ENCODE measurements at regions not wholly inside any gene's neighbourhood (a gene's known extent, or its start where the extent isn't known, plus 50 kb on each side); places are given as distances from the start of the nearest gene placed in this dataset.
"Not testable (repeated sequence)": the region's sequence is repeated elsewhere in the genome, so short reads cannot be mapped to it uniquely, and the experiment has no call there.

DNA sequence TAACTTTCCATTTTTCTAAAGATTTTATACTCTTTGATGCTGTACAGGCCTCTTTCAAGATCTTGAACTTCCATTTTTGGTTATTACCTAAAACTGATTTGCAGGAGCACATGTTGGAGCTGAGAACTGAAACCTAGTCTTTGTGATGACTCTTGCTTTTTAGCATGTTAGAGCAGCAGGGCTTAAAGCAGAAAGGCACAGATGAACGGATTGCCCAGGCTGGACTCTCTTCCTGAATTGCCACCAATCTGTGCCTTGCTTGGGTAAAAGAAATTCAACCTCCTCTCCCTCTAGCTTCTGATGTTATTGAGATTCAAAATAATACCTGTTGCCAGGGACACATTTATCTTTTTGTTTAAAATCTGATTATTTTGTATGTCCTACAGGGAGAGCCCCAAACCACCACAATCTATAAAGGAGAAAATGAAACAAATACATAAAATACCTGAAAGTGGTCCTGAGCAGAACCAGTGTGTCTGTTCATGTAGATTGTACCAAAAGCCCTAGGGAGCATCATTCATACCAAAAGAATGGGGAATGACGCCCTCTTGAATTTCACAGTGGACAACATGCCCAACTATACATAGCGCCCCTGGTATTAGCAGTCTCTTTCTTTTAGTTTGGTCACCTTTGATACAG lies 277.0 kb upstream of the MAP2 start:
- Histone ChIP-seq H3K9ac (ENCODE audit: insufficient read length) (no peak overlapping the region), H3K9me3 (ENCODE audit: low read depth, low read length) (no peaks in the 10 kb centered on the region), H3K36me3 (ENCODE audit: insufficient read depth, low read length) (no peaks in the 10 kb centered on the region), H3K4me3 (no peak overlapping the region), H3K27ac (no peak overlapping the region)
- DNase-seq (ENCODE audit: low read depth, low spot score): no peak
- TF ChIP-seq FOXP2 (optimal IDR thresholded peaks at IDR 0.05; ENCODE audit: control extremely low read depth, extremely low read length, insufficient read depth): no peak
- no peak for TF ChIP-seq POLR2AphosphoS5 (IDR thresholded peaks at IDR 0.05; ENCODE audit: borderline replicate concordance, low read depth, low read length)
- TF ChIP-seq EZH2 (IDR thresholded peaks at IDR 0.05): no peak

DNA sequence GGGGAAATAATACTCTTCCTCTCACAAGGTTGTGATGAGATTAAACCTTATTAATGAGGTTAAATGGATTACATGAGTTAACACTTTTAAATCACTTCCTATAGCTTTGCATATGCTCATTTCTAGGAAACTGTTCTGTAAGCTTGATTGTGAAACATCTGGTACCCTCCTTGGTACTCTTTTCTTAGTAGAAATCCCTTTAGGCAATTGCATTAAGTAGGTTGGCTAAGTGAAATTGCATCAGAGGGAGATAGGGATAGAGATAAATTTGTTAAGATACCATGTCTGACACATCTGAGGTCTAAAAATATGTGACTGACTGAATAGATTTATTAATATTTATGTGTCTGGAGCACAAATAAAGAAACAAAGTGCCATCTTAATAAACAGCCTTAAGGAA lies 275.9 kb upstream of the MAP2 start:
- H3K9me3 ChIP-seq (ENCODE audit: low read depth, low read length): no peaks in the 10 kb centered on the region
- peak; percentile 64 for DNase-seq (ENCODE audit: low read depth, low spot score)
- H3K27ac ChIP-seq: no peak overlapping the region
- no peaks in the 10 kb centered on the region for H3K36me3 ChIP-seq (ENCODE audit: insufficient read depth, low read length)
- TF ChIP-seq POLR2AphosphoS5 (IDR thresholded peaks at IDR 0.05; ENCODE audit: borderline replicate concordance, low read depth, low read length) (no peak), EZH2 (IDR thresholded peaks at IDR 0.05) (no peak), FOXP2 (optimal IDR thresholded peaks at IDR 0.05; ENCODE audit: control extremely low read depth, extremely low read length, insufficient read depth) (no peak)
- no peak overlapping the region for H3K9ac ChIP-seq (ENCODE audit: insufficient read length)
- H3K4me3 ChIP-seq: no peak overlapping the region

DNA sequence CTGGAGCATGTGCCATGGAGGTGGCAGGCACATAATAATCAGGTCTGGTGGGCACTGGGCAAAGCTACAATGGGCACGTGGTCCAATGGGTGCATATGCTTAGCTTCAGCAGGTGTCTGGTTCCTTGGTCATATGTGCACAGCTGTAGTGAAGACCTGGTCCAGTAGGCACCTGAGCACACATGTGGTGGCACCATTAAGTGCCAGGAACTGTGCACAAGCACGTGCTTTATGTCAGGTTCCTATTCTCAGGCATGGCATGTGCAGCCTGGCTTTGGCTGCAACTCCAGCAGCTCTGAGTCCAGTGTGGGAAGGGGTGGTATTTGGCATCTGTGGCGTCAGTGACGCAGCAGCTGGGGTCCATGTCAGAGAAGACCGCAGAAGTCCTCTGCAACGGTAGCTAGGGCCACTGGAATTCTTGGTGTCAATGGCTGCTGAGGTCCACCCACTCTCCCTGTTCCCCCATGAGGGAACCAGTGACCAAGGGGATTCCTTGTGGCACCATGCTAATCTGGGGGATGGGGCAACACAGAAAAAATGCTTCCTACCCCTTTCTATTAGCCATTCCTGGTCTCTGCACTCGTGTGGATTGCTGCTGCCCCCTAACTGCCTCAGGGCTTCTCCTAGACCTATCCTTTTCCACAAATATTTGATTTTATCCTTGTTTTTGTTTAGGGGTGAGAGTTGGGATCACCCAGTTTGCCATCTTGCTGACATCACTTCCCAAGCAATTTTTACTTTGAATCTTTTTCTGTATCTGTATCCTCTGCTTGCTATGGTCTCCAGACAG lies 262.9 kb upstream of the MAP2 start:
- Histone ChIP-seq H3K9ac (ENCODE audit: insufficient read length) (no peak overlapping the region), H3K27ac (no peak overlapping the region), H3K36me3 (ENCODE audit: insufficient read depth, low read length) (no peaks in the 10 kb centered on the region), H3K9me3 (ENCODE audit: low read depth, low read length) (no peaks in the 10 kb centered on the region), H3K4me3 (no peak overlapping the region)
- DNase-seq (ENCODE audit: low read depth, low spot score): no peak
- TF ChIP-seq POLR2AphosphoS5 (IDR thresholded peaks at IDR 0.05; ENCODE audit: borderline replicate concordance, low read depth, low read length) (no peak), FOXP2 (optimal IDR thresholded peaks at IDR 0.05; ENCODE audit: control extremely low read depth, extremely low read length, insufficient read depth) (no peak), EZH2 (IDR thresholded peaks at IDR 0.05) (no peak)

DNA sequence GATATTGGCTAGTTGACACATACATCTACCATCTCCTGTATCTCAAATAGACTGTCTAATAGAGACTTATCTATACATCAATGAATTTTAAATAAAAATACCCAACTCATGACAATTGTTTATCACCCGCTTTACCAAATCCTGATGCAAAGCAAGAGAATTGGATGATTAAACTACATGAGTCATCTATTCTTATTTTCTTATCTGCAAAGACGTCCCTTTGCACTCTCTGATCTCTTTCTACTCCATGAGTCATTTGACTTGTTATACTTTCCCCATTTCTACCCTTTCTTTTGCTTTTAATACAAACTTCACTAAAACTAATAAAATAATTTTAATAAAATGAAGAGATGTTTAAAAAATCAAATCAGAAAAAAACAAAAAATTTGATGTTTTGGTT lies 261.7 kb upstream of the MAP2 start:
- no peak for TF ChIP-seq EZH2 (IDR thresholded peaks at IDR 0.05)
- TF ChIP-seq FOXP2 (optimal IDR thresholded peaks at IDR 0.05; ENCODE audit: control extremely low read depth, extremely low read length, insufficient read depth): no peak
- no peak for TF ChIP-seq POLR2AphosphoS5 (IDR thresholded peaks at IDR 0.05; ENCODE audit: borderline replicate concordance, low read depth, low read length)
- H3K4me3 ChIP-seq: no peak overlapping the region
- no peaks in the 10 kb centered on the region for H3K36me3 ChIP-seq (ENCODE audit: insufficient read depth, low read length)
- H3K9ac ChIP-seq (ENCODE audit: insufficient read length): no peak overlapping the region
- H3K9me3 ChIP-seq (ENCODE audit: low read depth, low read length): no peaks in the 10 kb centered on the region
- no peak for DNase-seq (ENCODE audit: low read depth, low spot score)
- no peak overlapping the region for H3K27ac ChIP-seq

DNA sequence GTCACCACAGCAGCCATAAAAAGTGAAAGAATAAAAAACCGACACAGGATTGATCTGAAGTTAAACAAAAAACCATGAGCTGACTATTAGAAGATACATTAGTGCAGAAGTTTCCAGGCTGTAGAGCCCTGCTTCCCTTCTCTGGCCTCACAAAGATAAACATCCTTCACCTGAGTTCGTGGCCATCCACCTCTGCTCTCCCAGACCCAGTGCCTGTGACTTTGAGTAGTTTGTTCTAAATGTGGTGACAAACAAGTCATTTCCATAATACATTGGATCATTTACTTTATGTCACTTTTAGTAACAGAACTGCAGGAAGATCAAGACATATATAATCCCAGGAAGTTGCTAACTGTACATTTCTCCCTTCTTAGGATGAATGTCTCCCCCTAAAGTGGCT lies 241.9 kb upstream of the MAP2 start:
- Histone ChIP-seq H3K36me3 (ENCODE audit: insufficient read depth, low read length) (no peaks in the 10 kb centered on the region), H3K9ac (ENCODE audit: insufficient read length) (no peak overlapping the region), H3K4me3 (no peak overlapping the region), H3K9me3 (ENCODE audit: low read depth, low read length) (no peaks in the 10 kb centered on the region), H3K27ac (no peak overlapping the region)
- TF ChIP-seq EZH2 (IDR thresholded peaks at IDR 0.05) (no peak), FOXP2 (optimal IDR thresholded peaks at IDR 0.05; ENCODE audit: control extremely low read depth, extremely low read length, insufficient read depth) (no peak), POLR2AphosphoS5 (IDR thresholded peaks at IDR 0.05; ENCODE audit: borderline replicate concordance, low read depth, low read length) (no peak)
- DNase-seq (ENCODE audit: low read depth, low spot score): no peak

DNA sequence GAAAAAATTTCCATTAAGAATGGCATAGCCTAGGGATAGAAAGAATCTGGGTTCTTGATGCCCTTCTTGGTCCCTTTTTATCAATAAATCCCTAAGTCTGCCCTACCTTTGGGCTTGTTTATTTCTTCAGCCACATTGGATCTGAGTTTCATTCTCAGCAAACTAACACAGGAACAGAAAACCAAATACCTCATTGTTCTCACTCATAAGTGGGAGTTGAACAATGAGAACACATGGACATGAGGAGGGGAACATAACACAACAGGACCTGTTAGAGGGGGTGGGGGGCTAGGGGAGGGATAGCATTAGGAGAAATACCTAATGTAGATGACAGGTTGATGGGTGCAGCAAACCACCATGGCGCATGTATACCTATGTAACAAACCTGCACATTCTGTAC lies 237.0 kb upstream of the MAP2 start:
- H3K9me3 ChIP-seq (ENCODE audit: low read depth, low read length); H3K36me3 ChIP-seq (ENCODE audit: insufficient read depth, low read length); H3K4me3 ChIP-seq; H3K9ac ChIP-seq (ENCODE audit: insufficient read length); H3K27ac ChIP-seq; DNase-seq (ENCODE audit: low read depth, low spot score): not testable (repeated sequence)

DNA sequence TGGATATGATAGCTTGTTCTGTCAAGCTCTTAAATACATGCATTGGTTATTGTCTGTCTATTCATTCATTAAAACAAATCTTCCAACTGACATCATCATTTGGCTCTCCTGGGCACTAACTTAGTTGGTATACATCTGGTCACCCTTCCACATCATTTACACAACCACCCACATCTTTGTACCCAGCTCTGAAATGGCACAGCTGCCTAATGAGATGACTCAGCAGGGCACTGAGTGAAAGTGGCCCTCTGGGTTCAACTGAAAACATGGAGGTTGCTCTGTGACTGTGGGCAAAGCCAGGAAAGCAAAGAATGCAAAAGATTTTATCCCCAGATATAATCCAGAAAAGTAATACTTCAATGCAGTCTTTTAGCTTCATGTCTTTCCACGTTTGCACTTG lies 234.0 kb upstream of the MAP2 start:
- Histone ChIP-seq H3K9ac (ENCODE audit: insufficient read length) (no peak overlapping the region), H3K9me3 (ENCODE audit: low read depth, low read length) (no peaks in the 10 kb centered on the region), H3K36me3 (ENCODE audit: insufficient read depth, low read length) (no peaks in the 10 kb centered on the region), H3K27ac (no peak overlapping the region), H3K4me3 (no peak overlapping the region)
- DNase-seq (ENCODE audit: low read depth, low spot score): no peak
- TF ChIP-seq FOXP2 (optimal IDR thresholded peaks at IDR 0.05; ENCODE audit: control extremely low read depth, extremely low read length, insufficient read depth) (no peak), POLR2AphosphoS5 (IDR thresholded peaks at IDR 0.05; ENCODE audit: borderline replicate concordance, low read depth, low read length) (no peak), EZH2 (IDR thresholded peaks at IDR 0.05) (no peak)

DNA sequence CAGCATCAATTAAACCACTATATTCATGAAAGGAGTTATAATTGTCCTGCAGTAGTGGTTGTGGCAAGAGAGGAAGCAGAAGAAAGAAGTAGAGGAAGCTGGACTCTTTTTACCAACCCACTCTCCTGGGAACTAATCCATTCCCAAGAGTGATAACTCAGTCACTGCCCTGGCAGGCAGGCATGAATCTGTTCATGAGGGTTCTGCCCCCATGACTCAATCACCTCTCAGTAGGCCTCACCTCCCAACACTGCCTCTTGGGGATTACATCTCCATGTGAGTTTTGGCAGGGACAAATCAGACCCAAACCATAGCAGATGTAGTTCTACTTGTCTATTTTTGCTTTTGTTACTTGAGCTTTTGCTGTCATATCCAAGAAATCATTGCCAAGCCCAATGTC lies 232.7 kb upstream of the MAP2 start:
- no peak for TF ChIP-seq EZH2 (IDR thresholded peaks at IDR 0.05)
- TF ChIP-seq FOXP2 (optimal IDR thresholded peaks at IDR 0.05; ENCODE audit: control extremely low read depth, extremely low read length, insufficient read depth): no peak
- TF ChIP-seq POLR2AphosphoS5 (IDR thresholded peaks at IDR 0.05; ENCODE audit: borderline replicate concordance, low read depth, low read length): no peak
- no peak overlapping the region for H3K4me3 ChIP-seq
- H3K36me3 ChIP-seq (ENCODE audit: insufficient read depth, low read length): no peaks in the 10 kb centered on the region
- no peaks in the 10 kb centered on the region for H3K9me3 ChIP-seq (ENCODE audit: low read depth, low read length)
- H3K27ac ChIP-seq: no peak overlapping the region
- no peak overlapping the region for H3K9ac ChIP-seq (ENCODE audit: insufficient read length)
- DNase-seq (ENCODE audit: low read depth, low spot score): no peak

DNA sequence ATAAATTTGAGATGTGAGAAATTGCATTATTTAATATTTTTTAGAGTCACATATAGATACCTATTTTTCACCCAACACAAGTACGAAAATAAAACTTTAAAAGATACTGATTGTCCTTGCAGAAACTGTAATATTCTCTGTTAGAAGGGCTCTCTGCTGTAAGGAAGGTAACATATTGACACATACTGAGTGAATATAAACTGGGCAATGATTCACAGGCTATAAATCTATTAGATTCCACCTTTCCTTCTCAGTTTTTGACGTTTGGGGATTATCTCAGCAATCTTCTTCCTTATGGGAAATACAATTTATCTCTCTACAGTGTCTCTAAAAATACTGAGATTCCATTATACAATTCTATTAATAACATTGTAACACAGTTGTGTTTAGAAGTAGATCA lies 229.1 kb upstream of the MAP2 start:
- TF ChIP-seq EZH2 (IDR thresholded peaks at IDR 0.05) (no peak), FOXP2 (optimal IDR thresholded peaks at IDR 0.05; ENCODE audit: control extremely low read depth, extremely low read length, insufficient read depth) (no peak), POLR2AphosphoS5 (IDR thresholded peaks at IDR 0.05; ENCODE audit: borderline replicate concordance, low read depth, low read length) (no peak)
- no peak overlapping the region for H3K4me3 ChIP-seq
- H3K27ac ChIP-seq: no peak overlapping the region
- no peak for DNase-seq (ENCODE audit: low read depth, low spot score)
- H3K9me3 ChIP-seq (ENCODE audit: low read depth, low read length): no peaks in the 10 kb centered on the region
- no peak overlapping the region for H3K9ac ChIP-seq (ENCODE audit: insufficient read length)
- no peaks in the 10 kb centered on the region for H3K36me3 ChIP-seq (ENCODE audit: insufficient read depth, low read length)
